OCI-LY7 (cell line): ENCODE measurements at regions not wholly inside any gene's neighbourhood (a gene's known extent, or its start where the extent isn't known, plus 50 kb on each side); places are given as distances from the start of the nearest gene placed in this dataset.

Experiments used
- BruUV-seq: library from RNA; stranded (reverse); fragments of 400-500 nt; replicated peaks from 2 replicates; lab custom pipeline; 2021; lab: Mats Ljungman, UMichigan
- CTCF ChIA-PET: fragments of 300-600 bp; sonication (Branson Sonifier 250); formaldehyde crosslinking; loops from one replicate; lab custom pipeline; 2022; ENCODE audit warnings: antibody characterized with exemption; ENCODE audit not compliant: unreplicated experiment; lab: Charles Lee
- POLR2A ChIA-PET: fragments of 300-600 bp; sonication (Branson Sonifier 250); formaldehyde crosslinking; loops from one replicate; lab custom pipeline; 2022; ENCODE audit warnings: antibody characterized with exemption; lab: Charles Lee
- DNase-seq: peaks from one replicate; pipeline ENCODE4 v3.0.0-alpha.2; 2015; ENCODE audit warnings: low spot score
- H2AFZ ChIP-seq: fragments of 200-600 bp; sonication (generic), shearing (Covaris generic); 2 replicates; pipeline ENCODE4 v1.6.1; 2014; ENCODE audit warnings: mild to moderate bottlenecking, antibody characterized with exemption, low read length, moderate library complexity
- H3K27ac ChIP-seq: fragments of 200-600 bp; sonication (generic); 2 replicates; pipeline ENCODE4 v1.5.1; 2014; ENCODE audit warnings: mixed run types, low read depth, mild to moderate bottlenecking, moderate library complexity, low read length, inconsistent platforms; ENCODE audit not compliant: poor library complexity, severe bottlenecking
- H3K36me3 ChIP-seq: fragments of 200-600 bp; sonication (generic); 2 replicates; pipeline ENCODE4 v1.6.1; 2014; ENCODE audit warnings: mild to moderate bottlenecking, antibody characterized with exemption, low read length, moderate library complexity, mixed read lengths; ENCODE audit not compliant: insufficient read depth
- H3K4me1 ChIP-seq: fragments of 200-600 bp; sonication (generic); 2 replicates; pipeline ENCODE4 v1.5.1; 2014; ENCODE audit warnings: mild to moderate bottlenecking, low read length; ENCODE audit not compliant: insufficient read depth, poor library complexity, severe bottlenecking
- H3K4me2 ChIP-seq: fragments of 200-600 bp; sonication (generic); 2 replicates; pipeline ENCODE4 v1.6.1; 2014; ENCODE audit warnings: mild to moderate bottlenecking, low read length
- H3K4me3 ChIP-seq: fragments of 200-600 bp; sonication (generic); 2 replicates; pipeline ENCODE4 v1.5.1; 2014; ENCODE audit warnings: mild to moderate bottlenecking, low read depth, low read length; ENCODE audit not compliant: poor library complexity, severe bottlenecking
- H3K79me2 ChIP-seq: fragments of 200-600 bp; sonication (generic); 2 replicates; pipeline ENCODE4 v1.6.1; 2016; ENCODE audit warnings: low read depth, mild to moderate bottlenecking, low read length, moderate library complexity, mixed read lengths; ENCODE audit not compliant: insufficient read depth
- H3K9me2 ChIP-seq: fragments of 200-600 bp; sonication (generic); 2 replicates; pipeline ENCODE4 v1.6.1; 2016; ENCODE audit warnings: mild to moderate bottlenecking, low read length, mixed read lengths; ENCODE audit not compliant: insufficient read depth
- H3K9me3 ChIP-seq: fragments of 200-600 bp; sonication (generic); 2 replicates; pipeline ENCODE4 v1.6.1; 2014; ENCODE audit warnings: mild to moderate bottlenecking, mixed run types, low read length, mixed read lengths
- H4K20me1 ChIP-seq: fragments of 200-600 bp; sonication (generic); 2 replicates; pipeline ENCODE4 v1.6.1; 2014; ENCODE audit warnings: mild to moderate bottlenecking, antibody characterized with exemption, low read length, moderate library complexity, mixed read lengths; ENCODE audit not compliant: insufficient read depth
- EZH2phosphoT487 ChIP-seq: fragments of 200-600 bp; sonication (generic); IDR thresholded peaks from 2 replicates; pipeline ENCODE4 v1.6.1; 2018; ENCODE audit warnings: low read depth, borderline replicate concordance, mild to moderate bottlenecking, mixed run types, antibody characterized with exemption, low read length, moderate library complexity, mixed read lengths
- intact Hi-C: fragments of 100-400 bp; cut with micrococcal nuclease; formaldehyde crosslinking; loops from one replicate; pipeline ENCODE4 v1.10.0; 2022; ENCODE audit not compliant: unreplicated experiment
- TF ChIP-seq, protein P1 (sequence below): fragments of 200-600 bp; sonication (generic); conservative IDR thresholded peaks from 2 replicates; pipeline ENCODE4 v1.5.1; 2014; ENCODE audit warnings: mild to moderate bottlenecking, antibody characterized with exemption, low read length, moderate library complexity, mixed read lengths

DNA sequence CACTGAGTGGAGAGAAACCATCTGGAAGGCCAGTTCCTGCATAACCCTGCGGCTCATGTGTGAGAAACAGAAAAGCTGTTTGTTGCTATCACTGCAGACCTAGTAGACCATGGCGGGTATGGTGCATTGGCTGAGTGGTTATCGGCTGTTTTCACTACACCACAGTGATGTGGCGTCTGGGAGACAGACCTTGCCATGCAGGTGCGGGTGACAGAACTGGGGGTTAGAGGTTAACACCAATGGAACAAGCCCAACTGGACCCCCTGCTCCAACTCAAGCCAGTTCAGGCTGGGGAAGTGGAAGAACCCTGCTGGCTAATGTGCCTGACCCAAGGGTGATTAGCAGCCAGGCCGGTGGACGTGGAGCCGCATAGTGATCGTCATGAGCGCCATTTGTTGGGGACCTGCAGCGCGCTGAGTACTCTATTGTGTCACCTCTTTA lies 91.9 kb downstream of the IRF8 start:
- peak; percentile 68 for DNase-seq
- BruUV-seq = no TSS peak

DNA sequence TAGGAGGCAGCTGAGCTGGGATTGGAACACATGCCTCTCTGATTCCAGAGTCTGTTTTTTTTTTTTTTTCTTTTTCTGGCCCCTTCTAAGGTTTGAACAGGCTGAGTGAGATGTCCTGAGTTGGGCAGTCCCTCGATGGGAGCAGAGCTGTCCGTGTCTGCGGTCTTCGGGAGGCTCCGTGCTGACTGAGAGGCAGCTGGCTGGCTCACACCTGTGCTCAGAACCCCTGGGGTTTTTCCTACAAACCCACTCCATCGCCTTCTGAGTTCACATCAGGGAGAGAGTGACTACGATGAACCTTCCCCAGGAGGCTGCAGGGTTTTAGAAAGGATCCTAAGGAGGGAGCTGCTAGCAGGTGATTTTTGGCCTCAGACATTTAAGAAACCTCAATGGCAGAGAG lies 92.5 kb downstream of the IRF8 start:
- Histone ChIP-seq H2AFZ (no peak overlapping the region), H3K4me1 (peaks cover 88% of the 10 kb centered on the region), H3K4me2 (no peak overlapping the region), H3K36me3 (no peaks in the 10 kb centered on the region), H3K9me3 (no peaks in the 10 kb centered on the region), H3K9me2 (no peaks in the 10 kb centered on the region), H3K27ac (no peak overlapping the region), H3K4me3 (no peak overlapping the region), H3K79me2 (no peaks in the 10 kb centered on the region), H4K20me1 (no peaks in the 10 kb centered on the region)
- POLR2A ChIA-PET = interaction anchor here (0.6 to 1.1 kb wide), 3 partner anchors 17 to 93 kb away, joined by 3 to 4 read pairs (median 3); partner anchors contain the start of gene IRF8
- TF ChIP-seq EZH2phosphoT487 = no peak
- TF ChIP-seq, protein P1, sequence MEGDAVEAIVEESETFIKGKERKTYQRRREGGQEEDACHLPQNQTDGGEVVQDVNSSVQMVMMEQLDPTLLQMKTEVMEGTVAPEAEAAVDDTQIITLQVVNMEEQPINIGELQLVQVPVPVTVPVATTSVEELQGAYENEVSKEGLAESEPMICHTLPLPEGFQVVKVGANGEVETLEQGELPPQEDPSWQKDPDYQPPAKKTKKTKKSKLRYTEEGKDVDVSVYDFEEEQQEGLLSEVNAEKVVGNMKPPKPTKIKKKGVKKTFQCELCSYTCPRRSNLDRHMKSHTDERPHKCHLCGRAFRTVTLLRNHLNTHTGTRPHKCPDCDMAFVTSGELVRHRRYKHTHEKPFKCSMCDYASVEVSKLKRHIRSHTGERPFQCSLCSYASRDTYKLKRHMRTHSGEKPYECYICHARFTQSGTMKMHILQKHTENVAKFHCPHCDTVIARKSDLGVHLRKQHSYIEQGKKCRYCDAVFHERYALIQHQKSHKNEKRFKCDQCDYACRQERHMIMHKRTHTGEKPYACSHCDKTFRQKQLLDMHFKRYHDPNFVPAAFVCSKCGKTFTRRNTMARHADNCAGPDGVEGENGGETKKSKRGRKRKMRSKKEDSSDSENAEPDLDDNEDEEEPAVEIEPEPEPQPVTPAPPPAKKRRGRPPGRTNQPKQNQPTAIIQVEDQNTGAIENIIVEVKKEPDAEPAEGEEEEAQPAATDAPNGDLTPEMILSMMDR = no peak
- intact Hi-C loops = no loop called here
- no peak for DNase-seq
- BruUV-seq = no TSS peak
- CTCF ChIA-PET = interaction anchor here (1.5 to 2.3 kb wide), 2 partner anchors 18 to 171 kb away, joined by 3 to 9 read pairs; no protein-coding TSS in a partner anchor

More for the DNA sequence above, 91.9 kb downstream of the IRF8 start:
- ChIA-PET CTCF (interaction anchor here (0.7 to 2.3 kb wide), 4 partner anchors 11 to 171 kb away, joined by 3 to 9 read pairs (median 4); no protein-coding TSS in a partner anchor), POLR2A (interaction anchor here (0.6 to 1.5 kb wide), 4 partner anchors 18 to 159 kb away, joined by 3 read pairs; no protein-coding TSS in a partner anchor)
- Histone ChIP-seq H3K36me3 (no peaks in the 10 kb centered on the region), H3K9me2 (no peaks in the 10 kb centered on the region), H3K4me3 (no peak overlapping the region), H3K27ac (no peak overlapping the region), H3K4me1 (peaks cover 83% of the 10 kb centered on the region), H4K20me1 (no peaks in the 10 kb centered on the region), H3K9me3 (no peaks in the 10 kb centered on the region), H3K79me2 (no peaks in the 10 kb centered on the region), H3K4me2 (0 out of 2 replicates have a peak overlapping the region, but pooled peaks have one; percentile 1), H2AFZ (no peak overlapping the region)
- intact Hi-C loops = no loop called here
- TF ChIP-seq, protein P1 = no peak
- no peak for TF ChIP-seq EZH2phosphoT487

DNA sequence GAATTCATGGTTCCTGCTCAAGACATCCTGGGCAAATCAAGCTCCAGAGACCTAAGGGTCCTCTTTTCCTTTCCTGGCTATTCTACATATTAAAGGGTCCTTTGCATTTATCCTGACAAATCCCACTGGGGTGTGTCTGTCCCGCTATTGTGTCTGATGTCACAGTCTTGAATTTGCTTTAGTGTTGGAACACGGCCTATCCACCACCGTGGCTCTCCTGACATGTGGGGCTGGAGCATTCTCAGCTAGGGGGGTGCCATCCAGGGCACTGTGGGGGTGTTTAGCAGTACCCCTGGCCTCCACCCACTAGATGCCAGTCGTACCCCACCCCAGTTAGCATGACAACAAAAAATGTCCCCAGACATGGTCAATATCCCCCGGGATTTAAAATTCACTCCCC lies 92.9 kb downstream of the IRF8 start:
- ChIA-PET CTCF (interaction anchor here (2.3 kb wide), 1 partner anchor 172 kb away, joined by 9 read pairs; no protein-coding TSS in a partner anchor), POLR2A (interaction anchor here (0.6 to 1.1 kb wide), 4 partner anchors 25 to 93 kb away, joined by 3 to 5 read pairs (median 4); partner anchors contain the start of gene IRF8)
- no peak overlapping the region for H3K27ac ChIP-seq
- no peak overlapping the region for H3K4me2 ChIP-seq
- peaks cover 86% of the 10 kb centered on the region for H3K4me1 ChIP-seq
- DNase-seq = no peak
- H4K20me1 ChIP-seq = no peaks in the 10 kb centered on the region
- BruUV-seq = no TSS peak
- no peaks in the 10 kb centered on the region for H3K9me2 ChIP-seq
- intact Hi-C loops = no loop called here
- H3K36me3 ChIP-seq = no peaks in the 10 kb centered on the region
- H3K4me3 ChIP-seq = no peak overlapping the region
- no peak overlapping the region for H2AFZ ChIP-seq
- no peaks in the 10 kb centered on the region for H3K79me2 ChIP-seq
- H3K9me3 ChIP-seq = no peaks in the 10 kb centered on the region
- TF ChIP-seq, protein P1 = no peak
- TF ChIP-seq EZH2phosphoT487 = no peak
